ENCODE measurements at regions not wholly inside any gene's neighbourhood (a gene's known extent, or its start where the extent isn't known, plus 50 kb on each side); places are given as distances from the start of the nearest gene placed in this dataset.
A peak's percentile ranks its signal among the peaks of the same experiment; 100 is the strongest.

- H2BK120ac ChIP-seq (ENCODE audit: low read depth, low read length) = no peak overlapping the region
- no CpG with 5 or more reads among the region's 1 CpG for WGBS (ENCODE audit: extremely low coverage, insufficient coverage, low lambda C conversion rate)
- no peak overlapping the region for H2AK5ac ChIP-seq (ENCODE audit: low read length)
- H4K5ac ChIP-seq (ENCODE audit: low read length) = no peak overlapping the region
- no peaks in the 10 kb centered on the region for H3K79me2 ChIP-seq (ENCODE audit: control insufficient read depth, insufficient read depth, low read length)
- no peaks in the 10 kb centered on the region for H3K79me1 ChIP-seq (ENCODE audit: low read length)
- H3K27me3 ChIP-seq (ENCODE audit: insufficient read depth, low read length, poor library complexity) = no peaks in the 10 kb centered on the region
- no peak overlapping the region for H2BK5ac ChIP-seq (ENCODE audit: low read length)
- H3K23ac ChIP-seq (ENCODE audit: low read length) = no peak overlapping the region
- H3K18ac ChIP-seq (ENCODE audit: low read length) = no peak overlapping the region
- H3K4me2 ChIP-seq (ENCODE audit: low read length) = no peak overlapping the region
- H2BK15ac ChIP-seq (replicated peaks; ENCODE audit: low read depth) = no peak overlapping the region
- H3K9ac ChIP-seq (ENCODE audit: low read length) = no peak overlapping the region
- no peak overlapping the region for H3K4ac ChIP-seq (ENCODE audit: low read depth, low read length)
- no peaks in the 10 kb centered on the region for H3K36me3 ChIP-seq (ENCODE audit: control insufficient read depth, insufficient read depth, low read length)
- H4K8ac ChIP-seq (ENCODE audit: low read depth, low read length) = no peak overlapping the region
- peak overlapping the region; percentile 51 for H3K27ac ChIP-seq (ENCODE audit: low read depth, low read length)
- no peaks in the 10 kb centered on the region for H3K4me1 ChIP-seq (ENCODE audit: control insufficient read depth, low read depth, low read length)
- no peak overlapping the region for H3K56ac ChIP-seq (ENCODE audit: low read length)
- H3K4me3 ChIP-seq (ENCODE audit: low read length) = no peak overlapping the region
- peak; percentile 80 for DNase-seq
These were observed 79.7 kb downstream of the VMA21 start for GRCh38 chrX:151476604-151477303.

DNA sequence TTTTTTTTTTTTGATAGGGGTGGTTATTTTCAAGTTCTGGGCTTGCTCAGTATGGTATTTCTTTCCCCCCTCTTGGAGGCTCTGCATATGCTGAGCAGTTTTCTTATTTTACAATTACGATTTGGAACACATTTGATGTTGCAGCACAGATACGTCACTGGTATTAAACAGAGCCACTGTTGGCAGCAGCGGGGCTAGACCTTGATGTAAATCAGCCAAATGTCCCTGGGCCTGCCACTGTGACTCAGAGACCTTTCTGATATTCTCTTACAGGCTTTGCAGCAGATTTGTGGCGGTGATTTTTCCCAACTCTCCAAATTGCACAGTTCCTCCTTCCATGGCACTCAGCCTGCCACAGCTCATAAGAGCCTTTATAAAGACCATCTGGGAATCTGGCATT lies 81.1 kb downstream of the VMA21 start:
- no CpG with 5 or more reads among the region's 4 CpGs for WGBS (ENCODE audit: extremely low coverage, insufficient coverage, low lambda C conversion rate)
- Histone ChIP-seq H4K5ac (ENCODE audit: low read length) (no peak overlapping the region), H2BK120ac (ENCODE audit: low read depth, low read length) (no peak overlapping the region), H3K4me2 (ENCODE audit: low read length) (no peak overlapping the region), H3K4me3 (ENCODE audit: low read length) (no peak overlapping the region), H3K18ac (ENCODE audit: low read length) (no peak overlapping the region), H3K9ac (ENCODE audit: low read length) (no peak overlapping the region), H3K27me3 (ENCODE audit: insufficient read depth, low read length, poor library complexity) (no peaks in the 10 kb centered on the region), H3K4ac (ENCODE audit: low read depth, low read length) (no peak overlapping the region), H2AK5ac (ENCODE audit: low read length) (no peak overlapping the region), H3K27ac (ENCODE audit: low read depth, low read length) (no peak overlapping the region), H2BK15ac (replicated peaks; ENCODE audit: low read depth) (no peak overlapping the region), H3K36me3 (ENCODE audit: control insufficient read depth, insufficient read depth, low read length) (no peaks in the 10 kb centered on the region), H3K56ac (ENCODE audit: low read length) (no peak overlapping the region), H3K4me1 (ENCODE audit: control insufficient read depth, low read depth, low read length) (no peaks in the 10 kb centered on the region), H2BK5ac (ENCODE audit: low read length) (no peak overlapping the region), H4K8ac (ENCODE audit: low read depth, low read length) (no peak overlapping the region), H3K79me2 (ENCODE audit: control insufficient read depth, insufficient read depth, low read length) (no peaks in the 10 kb centered on the region), H3K23ac (ENCODE audit: low read length) (no peak overlapping the region), H3K79me1 (ENCODE audit: low read length) (no peaks in the 10 kb centered on the region)
- DNase-seq = no peak

GRCh38 chrX:151488677-151489076 lies 74.8 kb upstream of the PASD1 start:
- Histone ChIP-seq H2BK120ac (ENCODE audit: low read depth, low read length) (no peak overlapping the region), H3K79me1 (ENCODE audit: low read length) (no peaks in the 10 kb centered on the region), H3K27me3 (ENCODE audit: insufficient read depth, low read length, poor library complexity) (no peaks in the 10 kb centered on the region), H3K36me3 (ENCODE audit: control insufficient read depth, insufficient read depth, low read length) (no peaks in the 10 kb centered on the region), H4K8ac (ENCODE audit: low read depth, low read length) (no peak overlapping the region), H4K5ac (ENCODE audit: low read length) (no peak overlapping the region), H2AK5ac (ENCODE audit: low read length) (no peak overlapping the region), H2BK5ac (ENCODE audit: low read length) (no peak overlapping the region), H3K56ac (ENCODE audit: low read length) (no peak overlapping the region), H3K4me2 (ENCODE audit: low read length) (no peak overlapping the region), H3K4me1 (ENCODE audit: control insufficient read depth, low read depth, low read length) (no peaks in the 10 kb centered on the region), H2BK15ac (replicated peaks; ENCODE audit: low read depth) (no peak overlapping the region), H3K79me2 (ENCODE audit: control insufficient read depth, insufficient read depth, low read length) (no peaks in the 10 kb centered on the region), H3K4ac (ENCODE audit: low read depth, low read length) (no peak overlapping the region), H3K4me3 (ENCODE audit: low read length) (no peak overlapping the region), H3K27ac (ENCODE audit: low read depth, low read length) (no peak overlapping the region), H3K18ac (ENCODE audit: low read length) (no peak overlapping the region), H3K23ac (ENCODE audit: low read length) (no peak overlapping the region), H3K9ac (ENCODE audit: low read length) (no peak overlapping the region)
- whole genome bisulfite sequencing (ENCODE audit: extremely low coverage, insufficient coverage, low lambda C conversion rate) = no CpG with 5 or more reads among the region's 2 CpGs
- DNase-seq = peak; percentile 47

- Histone ChIP-seq H3K18ac (ENCODE audit: low read length) (no peak overlapping the region), H3K4me2 (ENCODE audit: low read length) (no peak overlapping the region), H3K79me1 (ENCODE audit: low read length) (no peaks in the 10 kb centered on the region), H3K27ac (ENCODE audit: low read depth, low read length) (no peak overlapping the region), H3K79me2 (ENCODE audit: control insufficient read depth, insufficient read depth, low read length) (no peaks in the 10 kb centered on the region), H2BK5ac (ENCODE audit: low read length) (no peak overlapping the region), H2AK5ac (ENCODE audit: low read length) (no peak overlapping the region), H3K9ac (ENCODE audit: low read length) (no peak overlapping the region), H4K8ac (ENCODE audit: low read depth, low read length) (no peak overlapping the region), H3K4me3 (ENCODE audit: low read length) (no peak overlapping the region), H3K23ac (ENCODE audit: low read length) (no peak overlapping the region), H3K36me3 (ENCODE audit: control insufficient read depth, insufficient read depth, low read length) (no peaks in the 10 kb centered on the region), H3K4ac (ENCODE audit: low read depth, low read length) (no peak overlapping the region), H3K4me1 (ENCODE audit: control insufficient read depth, low read depth, low read length) (no peaks in the 10 kb centered on the region), H3K56ac (ENCODE audit: low read length) (no peak overlapping the region), H2BK120ac (ENCODE audit: low read depth, low read length) (no peak overlapping the region), H3K27me3 (ENCODE audit: insufficient read depth, low read length, poor library complexity) (no peaks in the 10 kb centered on the region), H2BK15ac (replicated peaks; ENCODE audit: low read depth) (no peak overlapping the region), H4K5ac (ENCODE audit: low read length) (no peak overlapping the region)
- no CpG with 5 or more reads among the region's 2 CpGs for WGBS (ENCODE audit: extremely low coverage, insufficient coverage, low lambda C conversion rate)
- DNase-seq = peak; percentile 53
These were observed 57.7 kb upstream of the PASD1 start for GRCh38 chrX:151505796-151506195.

GRCh38 chrX:151510203-151510602 lies 53.3 kb upstream of the PASD1 start:
- no peak overlapping the region for H3K23ac ChIP-seq (ENCODE audit: low read length)
- no peaks in the 10 kb centered on the region for H3K36me3 ChIP-seq (ENCODE audit: control insufficient read depth, insufficient read depth, low read length)
- no peak overlapping the region for H4K8ac ChIP-seq (ENCODE audit: low read depth, low read length)
- no peaks in the 10 kb centered on the region for H3K79me2 ChIP-seq (ENCODE audit: control insufficient read depth, insufficient read depth, low read length)
- H2BK120ac ChIP-seq (ENCODE audit: low read depth, low read length) = no peak overlapping the region
- no peak overlapping the region for H4K5ac ChIP-seq (ENCODE audit: low read length)
- no peak overlapping the region for H3K9ac ChIP-seq (ENCODE audit: low read length)
- H3K56ac ChIP-seq (ENCODE audit: low read length) = no peak overlapping the region
- no CpG with 5 or more reads among the region's 4 CpGs for WGBS (ENCODE audit: extremely low coverage, insufficient coverage, low lambda C conversion rate)
- H3K79me1 ChIP-seq (ENCODE audit: low read length) = no peaks in the 10 kb centered on the region
- no peak overlapping the region for H2BK15ac ChIP-seq (replicated peaks; ENCODE audit: low read depth)
- H3K4me2 ChIP-seq (ENCODE audit: low read length) = no peak overlapping the region
- H3K4me3 ChIP-seq (ENCODE audit: low read length) = no peak overlapping the region
- no peaks in the 10 kb centered on the region for H3K27me3 ChIP-seq (ENCODE audit: insufficient read depth, low read length, poor library complexity)
- H3K18ac ChIP-seq (ENCODE audit: low read length) = no peak overlapping the region
- no peak overlapping the region for H3K4ac ChIP-seq (ENCODE audit: low read depth, low read length)
- DNase-seq = peak; percentile 17
- no peaks in the 10 kb centered on the region for H3K4me1 ChIP-seq (ENCODE audit: control insufficient read depth, low read depth, low read length)
- no peak overlapping the region for H2AK5ac ChIP-seq (ENCODE audit: low read length)
- H3K27ac ChIP-seq (ENCODE audit: low read depth, low read length) = no peak overlapping the region
- no peak overlapping the region for H2BK5ac ChIP-seq (ENCODE audit: low read length)

- Histone ChIP-seq H3K4me1 (ENCODE audit: control insufficient read depth, low read depth, low read length) (no peaks in the 10 kb centered on the region), H2BK120ac (ENCODE audit: low read depth, low read length) (no peak overlapping the region), H3K4me3 (ENCODE audit: low read length) (no peak overlapping the region), H3K79me1 (ENCODE audit: low read length) (no peaks in the 10 kb centered on the region), H3K79me2 (ENCODE audit: control insufficient read depth, insufficient read depth, low read length) (no peaks in the 10 kb centered on the region), H4K8ac (ENCODE audit: low read depth, low read length) (no peak overlapping the region), H4K5ac (ENCODE audit: low read length) (no peak overlapping the region), H3K18ac (ENCODE audit: low read length) (no peak overlapping the region), H3K23ac (ENCODE audit: low read length) (no peak overlapping the region), H3K56ac (ENCODE audit: low read length) (no peak overlapping the region), H2AK5ac (ENCODE audit: low read length) (no peak overlapping the region), H3K4ac (ENCODE audit: low read depth, low read length) (no peak overlapping the region), H3K36me3 (ENCODE audit: control insufficient read depth, insufficient read depth, low read length) (no peaks in the 10 kb centered on the region), H3K9ac (ENCODE audit: low read length) (no peak overlapping the region), H3K27me3 (ENCODE audit: insufficient read depth, low read length, poor library complexity) (no peaks in the 10 kb centered on the region), H2BK5ac (ENCODE audit: low read length) (no peak overlapping the region), H3K4me2 (ENCODE audit: low read length) (no peak overlapping the region), H3K27ac (ENCODE audit: low read depth, low read length) (no peak overlapping the region), H2BK15ac (replicated peaks; ENCODE audit: low read depth) (no peak overlapping the region)
- no peak for DNase-seq
These were observed 50.0 kb upstream of the PASD1 start for GRCh38 chrX:151513472-151513871.

Measured in mesendoderm (in vitro differentiated cells).